Gastroesophageal sphincter (tissue), 3 donors: ENCODE measurements at regions not wholly inside any gene's neighbourhood (a gene's known extent, or its start where the extent isn't known, plus 50 kb on each side); places are given as distances from the start of the nearest gene placed in this dataset.

Source experiments
- CTCF ChIP-seq, 4 experiments: fragments of 200-600 bp in 2 of 4; fragments of 450-650 bp in 2 of 4; sonication (generic) in 1 of 4; IDR thresholded peaks; one replicate each; pipeline ENCODE4 v1.5.1; 2017 to 2019; ENCODE audit warnings: antibody characterized with exemption in 4 of 4, mild to moderate bottlenecking in 2 of 4, moderate library complexity in 2 of 4
- EP300 ChIP-seq: sonication (generic); formaldehyde crosslinking; IDR thresholded peaks from one replicate; pipeline ENCODE4 v1.6.1; 2017; ENCODE audit warnings: antibody characterized with exemption, mild to moderate bottlenecking
- POLR2A ChIP-seq, 2 donors: fragments of 450-650 bp; IDR thresholded peaks; one replicate each; pipeline ENCODE4 v1.6.1; 2017; ENCODE audit warnings: antibody characterized with exemption in 2 of 2, mild to moderate bottlenecking in 2 of 2, moderate library complexity in 1 of 2
- POLR2AphosphoS5 ChIP-seq: sonication (generic); formaldehyde crosslinking; IDR thresholded peaks from one replicate; pipeline ENCODE4 v1.6.1; 2017; ENCODE audit warnings: antibody characterized with exemption

- TF ChIP-seq POLR2A (IDR thresholded peaks at IDR 0.05) (no peak), CTCF (IDR thresholded peaks at IDR 0.05) (no peak), POLR2AphosphoS5 (no peak), EP300 (no peak)
Measured at GRCh38 chr11:109877043-109877442, 216.1 kb upstream of the ZC3H12C start.
